Heart right ventricle (tissue), 16 donors: ENCODE measurements at regions not wholly inside any gene's neighbourhood (a gene's known extent, or its start where the extent isn't known, plus 50 kb on each side); places are given as distances from the start of the nearest gene placed in this dataset.

Source experiments
- ATAC-seq, 8 donors: fragments of 200-7000 bp; cut with Tn5 transposase; one replicate each; pipeline ENCODE4 v1.9.1; 2020; ENCODE audit warnings: mild to moderate bottlenecking in 8 of 8, moderate library complexity in 8 of 8, moderate number of reproducible peaks in 1 of 8
- DNase-seq, 2 donors: peaks; one replicate each; pipeline ENCODE4 v3.0.0-alpha.2; 2020
- H3K27ac ChIP-seq, 10 donors: fragments of 200-600 bp; sonication (generic) in 2 of 10; one replicate each; pipeline versions ENCODE4 v1.5.0 to v1.8.0; 2020 to 2022; ENCODE audit warnings: mild to moderate bottlenecking in 3 of 10
- H3K27me3 ChIP-seq, 7 donors: fragments of 200-600 bp; one replicate each; pipeline ENCODE4 v1.8.0; 2021 to 2022; ENCODE audit warnings: mild to moderate bottlenecking in 2 of 7
- H3K36me3 ChIP-seq, 9 donors: fragments of 200-600 bp; sonication (generic) in 1 of 9; one replicate each; pipeline versions ENCODE4 v1.5.0 to v1.8.0; 2020 to 2022; ENCODE audit warnings: mild to moderate bottlenecking in 2 of 9
- H3K4me1 ChIP-seq, 9 donors: fragments of 200-600 bp; sonication (generic) in 1 of 9; one replicate each; pipeline versions ENCODE4 v1.5.0 to v1.8.0; 2020 to 2022; ENCODE audit warnings: mild to moderate bottlenecking in 4 of 9
- H3K4me3 ChIP-seq, 10 donors: fragments of 200-600 bp; sonication (generic) in 2 of 10; one replicate each; pipeline versions ENCODE4 v1.5.0 to v1.8.0; 2020 to 2022; ENCODE audit warnings: mild to moderate bottlenecking in 7 of 10, moderate library complexity in 2 of 10
- H3K9me3 ChIP-seq, 11 donors: fragments of 200-600 bp in 10 of 11; sonication (generic) in 2 of 11; one replicate each; pipeline versions ENCODE4 v1.5.0 to v1.8.0; 2013 to 2022; ENCODE audit warnings: mild to moderate bottlenecking in 2 of 11, control low read depth in 1 of 11, moderate library complexity in 1 of 11
- CTCF ChIP-seq, 9 donors: fragments of 200-600 bp; sonication (generic) in 2 of 9; IDR thresholded peaks; one replicate each; pipeline versions ENCODE4 v1.5.0 to v1.8.0; 2021 to 2022; ENCODE audit warnings: antibody characterized with exemption in 9 of 9, mild to moderate bottlenecking in 5 of 9, moderate library complexity in 1 of 9
- WGBS, 2 donors: extraction: QIAGEN DNeasy Blood & Tissue Kit; methylation state at CpG; one replicate each; pipeline ENCODE4 v1.1.7; 2013; ENCODE audit warnings: inconsistent platforms in 1 of 2; 5-methylcytosine and 5-hydroxymethylcytosine counted together
- intact Hi-C, 10 donors: fragments of 100-400 bp; cut with DNase I; formaldehyde crosslinking; loops; one replicate each; pipeline versions ENCODE4 v1.11.1 to v1.14.2; 2022
- donor health status: Arrhythmogenic right ventricular cardiomyopathy.
- donor health status: ischemic (EF 13 %, LVEDD 7.1; RV severe dilation, severe dysfunction).
- donor health status: healthy with polysubstance abuse.
- donor health status: DM: no; HTN: yes; CAD: no.
- donor health status: DM: no; HTN: no; CAD: no.
- donor health status: ischemic (EF 25% LVEDD 6.9; RV normal size, moderate dysfunction).
- donor health status: ischemic (EF 25% LVEDD 5.7; RV mildly dilated, moderate dysfunction).
- donor health status: healthy.
- donor health status: DM: yes; HTN: yes; CAD: no.
- donor health status: Ischemic cardiomyopathy.
- donor health status: ischemic (EF 35%, LVEDD 5.7; RV mildly dilated, moderate dysfunction).
- donor health status: nonischemic (EF 11% LVEDD 7.7; RV severe dilation, severe dysfunction).
- donor health status: DM: yes; HTN: yes; CAD: no.
- donor health status: PGD.
- donor health status: ischemic (EF 29% LVEDD 5.4; RV normal size, mild dysfunction).
- donor health status: nonischemic (EF 23%, LVEDD 6.1; RV moderate dilation, normal function).

- Histone ChIP-seq H3K36me3 (no peaks in the 10 kb centered on the region), H3K27ac (no peak overlapping the region), H3K27me3 (peaks cover 0 to 79% (median 49%) of the 10 kb centered on the region in 7 donors), H3K4me1 (peaks cover 13 to 45% (median 31%) of the 10 kb centered on the region in 9 donors), H3K9me3 (peaks cover 0 to 5% (median 0%) of the 10 kb centered on the region in 11 donors), H3K4me3 (no peak overlapping the region)
- 24 to 39% methylated on average over 22 of the region's 22 CpGs for WGBS, 2 donors
- no peak for TF ChIP-seq CTCF (IDR thresholded peaks at IDR 0.05)
- intact Hi-C loops = no loop called here
- ATAC-seq = no peak
- no peak for DNase-seq
These were observed 53.4 kb upstream of the DLK1 start for GRCh38 chr14:100673085-100673806.

GRCh38 chr14:100673807-100674154 is 52.9 kb upstream of the DLK1 start:
- Histone ChIP-seq H3K4me1 (peaks cover 17 to 48% (median 37%) of the 10 kb centered on the region in 9 donors), H3K4me3 (no peak overlapping the region), H3K27me3 (peaks cover 0 to 75% (median 44%) of the 10 kb centered on the region in 7 donors), H3K36me3 (no peaks in the 10 kb centered on the region), H3K9me3 (peaks cover 0 to 5% (median 0%) of the 10 kb centered on the region in 11 donors), H3K27ac (no peak overlapping the region)
- ATAC-seq = no peak
- DNase-seq = no peak
- intact Hi-C loops = no loop called here
- no peak for TF ChIP-seq CTCF (IDR thresholded peaks at IDR 0.05)
- 89 to 92% methylated on average over 3 of the region's 3 CpGs for WGBS, 2 donors

GRCh38 chr14:100674428-100674827 is 52.3 kb upstream of the DLK1 start:
- Histone ChIP-seq H3K4me3 (no peak overlapping the region), H3K36me3 (no peaks in the 10 kb centered on the region), H3K27me3 (peaks cover 0 to 68% (median 39%) of the 10 kb centered on the region in 7 donors), H3K9me3 (peaks cover 0 to 5% (median 0%) of the 10 kb centered on the region in 11 donors), H3K4me1 (peaks cover 17 to 48% (median 39%) of the 10 kb centered on the region in 9 donors), H3K27ac (no peak overlapping the region)
- DNase-seq = no peak
- ATAC-seq = no peak
- WGBS, 2 donors = 69 to 81% methylated on average over 5 of the region's 5 CpGs
- intact Hi-C loops = no loop called here
- no peak for TF ChIP-seq CTCF (IDR thresholded peaks at IDR 0.05)

- H3K4me3 ChIP-seq = no peak overlapping the region
- intact Hi-C loops = no loop called here
- H3K27me3 ChIP-seq = peaks cover 0 to 62% (median 35%) of the 10 kb centered on the region in 7 donors
- H3K36me3 ChIP-seq = no peaks in the 10 kb centered on the region
- ATAC-seq = no peak
- peaks cover 0 to 5% (median 0%) of the 10 kb centered on the region in 11 donors for H3K9me3 ChIP-seq
- no peak for TF ChIP-seq CTCF (IDR thresholded peaks at IDR 0.05)
- H3K27ac ChIP-seq = no peak overlapping the region
- WGBS, 2 donors = 64 to 73% methylated on average over 19 of the region's 19 CpGs
- no peak for DNase-seq
- H3K4me1 ChIP-seq = peaks cover 18 to 48% (median 38%) of the 10 kb centered on the region in 9 donors
These were observed 51.6 kb upstream of the DLK1 start for GRCh38 chr14:100674897-100675619.
